NB4 (cell line): ENCODE measurements at regions not wholly inside any gene's neighbourhood (a gene's known extent, or its start where the extent isn't known, plus 50 kb on each side); places are given as distances from the start of the nearest gene placed in this dataset.

ENCODE experiments used
- DNase-seq: peaks from one replicate; pipeline ENCODE4 v3.0.0; 2010; ENCODE audit warnings: low read depth
- H3K4me3 ChIP-seq: one replicate; pipeline ENCODE4 v1.5.1; 2011; ENCODE audit warnings: mild to moderate bottlenecking, low read depth, low read length, moderate library complexity
- MAX ChIP-seq: IDR thresholded peaks from 2 replicates; pipeline ENCODE4 v1.6.1; 2011; ENCODE audit warnings: low read depth, low read length
- MYC ChIP-seq: IDR thresholded peaks from 2 replicates; pipeline ENCODE4 v1.6.1; 2011; ENCODE audit warnings: low read depth, low read length
- POLR2A ChIP-seq: IDR thresholded peaks from 2 replicates; pipeline ENCODE4 v1.6.1; 2011; ENCODE audit warnings: mild to moderate bottlenecking; ENCODE audit not compliant: insufficient read length; ENCODE audit errors: extremely low read depth
- TF ChIP-seq, protein P1 (sequence below): IDR thresholded peaks from one replicate; pipeline ENCODE4 v1.5.1; 2012; ENCODE audit warnings: low read depth, low read length

DNA sequence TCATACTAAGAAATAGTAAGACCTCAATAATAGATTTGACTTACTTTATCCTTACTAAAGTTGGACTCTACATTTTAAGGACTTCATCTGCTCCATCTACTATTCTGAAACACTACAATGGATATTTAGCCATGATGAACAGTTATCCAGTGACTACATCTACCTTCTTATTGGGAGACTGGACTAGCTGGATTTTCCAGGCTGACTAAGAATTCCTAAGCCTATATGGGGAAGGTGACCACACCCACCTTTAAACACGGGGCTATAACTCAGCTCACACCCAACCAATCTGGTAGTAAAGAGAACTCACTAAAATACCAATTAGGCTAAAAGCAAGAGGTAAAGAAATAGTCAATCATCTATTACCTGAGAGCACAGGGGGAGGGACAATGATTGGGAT, 1438.4 kb downstream of the TECRL start:
- no peak for TF ChIP-seq MAX
- DNase-seq, result no peak
- H3K4me3 ChIP-seq, result no peak overlapping the region

DNA sequence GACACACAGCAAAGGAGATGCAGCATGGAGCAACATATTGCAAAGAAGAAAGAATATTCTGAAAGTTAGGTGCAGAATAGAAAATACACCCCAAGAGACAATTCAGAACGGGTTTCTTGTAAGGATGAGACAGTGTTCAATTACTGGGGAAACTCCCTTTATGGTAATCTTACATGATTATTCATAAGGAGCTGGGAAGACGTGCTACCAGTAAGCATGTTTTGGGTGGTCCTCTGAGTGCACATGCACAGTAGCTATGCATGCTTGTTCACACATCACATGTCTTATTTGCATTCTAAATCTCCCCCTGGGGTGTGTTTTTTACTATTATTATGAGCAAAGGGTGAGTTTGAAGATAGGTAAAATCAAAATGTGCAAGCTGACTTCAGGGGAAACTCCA, 1448.8 kb downstream of the TECRL start:
- no peak overlapping the region for H3K4me3 ChIP-seq
- no peak for TF ChIP-seq MAX
- TF ChIP-seq, protein P1, sequence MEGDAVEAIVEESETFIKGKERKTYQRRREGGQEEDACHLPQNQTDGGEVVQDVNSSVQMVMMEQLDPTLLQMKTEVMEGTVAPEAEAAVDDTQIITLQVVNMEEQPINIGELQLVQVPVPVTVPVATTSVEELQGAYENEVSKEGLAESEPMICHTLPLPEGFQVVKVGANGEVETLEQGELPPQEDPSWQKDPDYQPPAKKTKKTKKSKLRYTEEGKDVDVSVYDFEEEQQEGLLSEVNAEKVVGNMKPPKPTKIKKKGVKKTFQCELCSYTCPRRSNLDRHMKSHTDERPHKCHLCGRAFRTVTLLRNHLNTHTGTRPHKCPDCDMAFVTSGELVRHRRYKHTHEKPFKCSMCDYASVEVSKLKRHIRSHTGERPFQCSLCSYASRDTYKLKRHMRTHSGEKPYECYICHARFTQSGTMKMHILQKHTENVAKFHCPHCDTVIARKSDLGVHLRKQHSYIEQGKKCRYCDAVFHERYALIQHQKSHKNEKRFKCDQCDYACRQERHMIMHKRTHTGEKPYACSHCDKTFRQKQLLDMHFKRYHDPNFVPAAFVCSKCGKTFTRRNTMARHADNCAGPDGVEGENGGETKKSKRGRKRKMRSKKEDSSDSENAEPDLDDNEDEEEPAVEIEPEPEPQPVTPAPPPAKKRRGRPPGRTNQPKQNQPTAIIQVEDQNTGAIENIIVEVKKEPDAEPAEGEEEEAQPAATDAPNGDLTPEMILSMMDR, result no peak
- no peak for TF ChIP-seq MYC
- no peak for DNase-seq

DNA sequence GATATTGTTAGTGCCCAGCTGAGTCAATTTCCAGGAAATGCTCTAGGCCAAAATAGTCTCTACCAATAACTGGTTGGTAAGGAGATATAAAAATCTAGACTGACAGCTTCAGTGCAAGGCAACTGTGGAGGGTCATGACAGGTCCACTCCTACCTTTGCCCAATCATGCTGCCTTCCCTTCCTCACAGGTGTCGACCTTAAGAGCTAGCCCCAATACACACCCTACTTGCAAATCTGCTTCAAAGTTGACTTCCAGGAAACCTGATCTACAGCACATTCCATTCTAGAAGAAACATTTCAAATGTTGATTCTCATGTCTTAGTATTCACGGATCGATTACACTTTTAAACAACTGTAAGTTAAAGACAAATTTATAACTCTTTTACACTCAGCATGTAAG, 1455.5 kb downstream of the TECRL start:
- TF ChIP-seq POLR2A, result no peak
- TF ChIP-seq MYC, result no peak
- DNase-seq, result no peak
- no peak overlapping the region for H3K4me3 ChIP-seq

DNA sequence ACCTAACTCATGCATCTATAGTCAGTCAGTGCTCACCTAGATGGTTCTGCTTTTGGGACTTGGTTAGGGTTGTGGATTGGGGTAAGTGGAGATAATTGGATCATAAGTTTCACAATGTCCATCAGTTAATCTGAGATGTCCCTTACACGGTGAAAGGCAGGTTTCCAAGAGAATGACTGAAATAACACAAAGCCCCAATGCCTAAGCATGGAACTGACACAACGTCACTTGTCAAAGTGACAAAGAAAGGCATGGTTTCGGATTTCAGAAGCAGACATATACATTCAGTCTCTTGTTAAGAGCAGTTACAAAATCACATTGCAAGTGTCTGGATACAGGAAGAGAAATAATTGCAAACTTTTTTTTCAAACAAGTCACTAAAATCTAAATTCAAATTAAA, 1456.9 kb downstream of the TECRL start:
- no peak overlapping the region for H3K4me3 ChIP-seq
- no peak for DNase-seq
- TF ChIP-seq MAX (no peak), POLR2A (no peak), MYC (no peak)
- TF ChIP-seq, protein P1, result no peak

GRCh38 chr4:62948108-62948507, 1461.1 kb downstream of the TECRL start:
- no peak for DNase-seq
- TF ChIP-seq MAX (no peak), MYC (no peak), POLR2A (no peak)
- TF ChIP-seq, protein P1, result no peak
- H3K4me3 ChIP-seq, result no peak overlapping the region

DNA sequence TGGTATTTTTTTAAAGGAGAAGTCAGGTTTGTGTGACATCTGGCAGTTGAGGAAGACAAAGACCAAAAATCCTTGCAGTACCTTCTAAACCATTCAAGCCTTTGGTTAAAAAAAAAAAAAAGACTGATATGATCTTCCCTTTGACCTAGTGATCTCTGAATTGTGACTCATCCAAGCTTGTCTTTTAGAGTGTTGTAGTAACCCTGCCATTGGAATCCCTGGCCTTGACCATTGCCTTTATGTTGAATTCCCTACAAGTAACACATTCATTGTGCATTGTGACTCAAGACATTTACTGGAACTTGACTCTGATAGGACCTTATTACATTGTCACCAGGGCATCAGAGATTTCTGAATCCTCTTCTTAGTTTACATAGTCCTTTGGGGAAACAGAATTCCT, 1469.0 kb downstream of the TECRL start:
- no peak for DNase-seq
- TF ChIP-seq, protein P1, result no peak
- no peak for TF ChIP-seq MAX
- TF ChIP-seq POLR2A, result no peak
- no peak for TF ChIP-seq MYC
- no peak overlapping the region for H3K4me3 ChIP-seq

DNA sequence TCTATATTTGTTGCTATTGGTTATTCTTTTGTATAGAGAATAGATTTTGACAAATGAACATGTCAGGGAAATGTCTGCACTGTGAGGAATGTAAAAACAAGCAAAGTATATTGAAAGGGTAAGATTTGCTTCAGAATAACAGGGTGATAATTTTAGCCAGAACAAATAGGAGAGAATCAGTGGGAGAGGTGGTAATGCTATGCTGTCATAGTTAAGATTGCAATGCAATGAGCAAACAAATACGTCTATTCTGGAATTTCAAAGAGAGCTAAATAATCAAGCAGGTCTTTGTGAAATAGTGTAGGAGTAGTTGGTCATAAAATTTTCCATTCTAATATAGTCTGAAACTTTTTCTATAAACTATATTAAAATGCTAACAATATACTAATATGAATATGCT, 1478.4 kb downstream of the TECRL start:
- H3K4me3 ChIP-seq, result no peak overlapping the region
- no peak for DNase-seq
- no peak for TF ChIP-seq MAX
- TF ChIP-seq MYC, result no peak
- no peak for TF ChIP-seq POLR2A
- TF ChIP-seq, protein P1, result no peak
